Uterus (tissue), 3 donors: ENCODE measurements at regions not wholly inside any gene's neighbourhood (a gene's known extent, or its start where the extent isn't known, plus 50 kb on each side); places are given as distances from the start of the nearest gene placed in this dataset.
"Not testable (repeated sequence)": the region's sequence is repeated elsewhere in the genome, so short reads cannot be mapped to it uniquely, and the experiment has no call there.

Source experiments
- DNase-seq, 2 donors: peaks; one replicate each; pipeline ENCODE4 v3.0.0-alpha.2; 2019 to 2020
- H3K27ac ChIP-seq, 2 donors: fragments of 200-600 bp; sonication (generic); 1 replicate in 1 of 2; 2 replicates in 1 of 2; pipeline ENCODE4 v1.5.1; 2016 to 2018
- H3K27me3 ChIP-seq, 2 donors: fragments of 200-600 bp; sonication (generic); one replicate each; pipeline ENCODE4 v1.5.1; 2018 to 2019; ENCODE audit warnings: control low read depth in 1 of 2
- H3K36me3 ChIP-seq, 2 donors: fragments of 200-600 bp; sonication (generic); one replicate each; pipeline ENCODE4 v1.5.1; 2019; ENCODE audit warnings: control low read depth in 1 of 2
- H3K4me1 ChIP-seq, 2 donors: fragments of 200-600 bp; sonication (generic); one replicate each; pipeline ENCODE4 v1.5.1; 2018 to 2019; ENCODE audit warnings: control low read depth in 1 of 2
- H3K4me3 ChIP-seq, 2 donors: fragments of 200-600 bp; sonication (generic); 1 replicate in 1 of 2; 2 replicates in 1 of 2; pipeline ENCODE4 v1.5.1; 2018 to 2019; ENCODE audit warnings: mild to moderate bottlenecking in 1 of 2
- H3K9me3 ChIP-seq, 2 donors: fragments of 200-600 bp; sonication (generic); one replicate each; pipeline ENCODE4 v1.5.1; 2019; ENCODE audit warnings: control low read depth in 1 of 2
- CTCF ChIP-seq, 4 experiments: fragments of 200-600 bp in 2 of 4; fragments of 450-650 bp in 2 of 4; sonication (generic) in 2 of 4; IDR thresholded peaks; one replicate each; pipeline ENCODE4 v1.5.1; 2016 to 2019; ENCODE audit warnings: antibody characterized with exemption in 4 of 4, mild to moderate bottlenecking in 2 of 4, moderate library complexity in 1 of 4
- POLR2A ChIP-seq, 2 donors: fragments of 450-650 bp; IDR thresholded peaks; one replicate each; pipeline ENCODE4 v1.6.1; 2016; ENCODE audit warnings: antibody characterized with exemption in 2 of 2, mild to moderate bottlenecking in 1 of 2, moderate library complexity in 1 of 2
- intact Hi-C: fragments of 100-400 bp; cut with DNase I; formaldehyde crosslinking; loops from one replicate; pipeline ENCODE4 v1.15.1; 2023; ENCODE audit warnings: low total_unique reads
- donor health status: DM: yes; HTN: yes; CAD: no.

- Histone ChIP-seq H3K36me3 (no peaks in the 10 kb centered on the region), H3K27me3 (no peaks in the 10 kb centered on the region), H3K4me3 (no peak overlapping the region), H3K27ac (no peak overlapping the region), H3K4me1 (no peaks in the 10 kb centered on the region), H3K9me3 (no peaks in the 10 kb centered on the region)
- TF ChIP-seq CTCF (IDR thresholded peaks at IDR 0.05) (no peak), POLR2A (IDR thresholded peaks at IDR 0.05) (no peak)
- DNase-seq: no peak
- intact Hi-C loops: no loop called here
Measured at GRCh38 chr6:2597991-2598390, 152.7 kb downstream of the MYLK4 start.

- H3K36me3 ChIP-seq, H3K27me3 ChIP-seq, intact Hi-C loops, H3K4me1 ChIP-seq, H3K9me3 ChIP-seq, H3K4me3 ChIP-seq, DNase-seq, H3K27ac ChIP-seq: not testable (repeated sequence)
Measured at GRCh38 chr6:2597457-2597856, 153.3 kb downstream of the MYLK4 start.

GRCh38 chr6:2596222-2596621, 154.5 kb downstream of the MYLK4 start:
- no peaks in the 10 kb centered on the region for H3K27me3 ChIP-seq
- intact Hi-C loops: no loop called here
- no peaks in the 10 kb centered on the region for H3K4me1 ChIP-seq
- DNase-seq: no peak
- H3K27ac ChIP-seq: no peak overlapping the region
- no peaks in the 10 kb centered on the region for H3K36me3 ChIP-seq
- TF ChIP-seq CTCF (IDR thresholded peaks at IDR 0.05): no peak
- TF ChIP-seq POLR2A (IDR thresholded peaks at IDR 0.05): no peak
- no peak overlapping the region for H3K4me3 ChIP-seq
- H3K9me3 ChIP-seq: no peaks in the 10 kb centered on the region

GRCh38 chr6:2594868-2595267, 155.9 kb downstream of the MYLK4 start:
- intact Hi-C loops: no loop called here
- Histone ChIP-seq H3K27me3 (no peaks in the 10 kb centered on the region), H3K27ac (no peak overlapping the region), H3K9me3 (no peaks in the 10 kb centered on the region), H3K36me3 (no peaks in the 10 kb centered on the region), H3K4me1 (no peaks in the 10 kb centered on the region), H3K4me3 (no peak overlapping the region)
- DNase-seq: no peak
- TF ChIP-seq CTCF (IDR thresholded peaks at IDR 0.05) (no peak), POLR2A (IDR thresholded peaks at IDR 0.05) (no peak)

- Histone ChIP-seq H3K36me3 (no peaks in the 10 kb centered on the region), H3K27me3 (no peaks in the 10 kb centered on the region), H3K4me1 (no peaks in the 10 kb centered on the region), H3K9me3 (no peaks in the 10 kb centered on the region), H3K4me3 (no peak overlapping the region), H3K27ac (no peak overlapping the region)
- DNase-seq: no peak
- intact Hi-C loops: no loop called here
- TF ChIP-seq POLR2A (IDR thresholded peaks at IDR 0.05) (no peak), CTCF (IDR thresholded peaks at IDR 0.05) (no peak)
Measured at GRCh38 chr6:2593167-2593566, 157.6 kb downstream of the MYLK4 start.

- intact Hi-C loops: no loop called here
- H3K27ac ChIP-seq: no peak overlapping the region
- DNase-seq: no peak
- no peaks in the 10 kb centered on the region for H3K27me3 ChIP-seq
- no peaks in the 10 kb centered on the region for H3K4me1 ChIP-seq
- H3K9me3 ChIP-seq: no peaks in the 10 kb centered on the region
- H3K4me3 ChIP-seq: no peak overlapping the region
- no peaks in the 10 kb centered on the region for H3K36me3 ChIP-seq
- TF ChIP-seq POLR2A (IDR thresholded peaks at IDR 0.05): no peak
- TF ChIP-seq CTCF (IDR thresholded peaks at IDR 0.05): no peak
Measured at GRCh38 chr6:2589171-2589661, 161.5 kb downstream of the MYLK4 start.
